Spleen (tissue), 11 donors: ENCODE measurements at regions not wholly inside any gene's neighbourhood (a gene's known extent, or its start where the extent isn't known, plus 50 kb on each side); places are given as distances from the start of the nearest gene placed in this dataset.

Source experiments
- DNase-seq: peaks from one replicate; pipeline ENCODE4 v3.0.0-alpha.2; 2020
- H3K27ac ChIP-seq, 8 donors: fragments of 200-600 bp; sonication (generic) in 7 of 8; 1 replicate in 4 of 8; 2 replicates in 4 of 8; pipeline versions ENCODE4 v1.5.0 to v1.8.0; 2016 to 2021; ENCODE audit warnings: inconsistent platforms in 4 of 8, mild to moderate bottlenecking in 4 of 8, moderate library complexity in 1 of 8
- H3K27me3 ChIP-seq, 7 donors: fragments of 200-600 bp; sonication (generic) in 6 of 7; replicated peaks in 1 of 7; 1 replicate in 4 of 7; 2 replicates in 3 of 7; pipeline versions ENCODE4 v1.5.0 to v1.8.0; 2016 to 2021; ENCODE audit warnings: inconsistent platforms in 3 of 7, mild to moderate bottlenecking in 1 of 7
- H3K36me3 ChIP-seq, 6 donors: fragments of 200-600 bp; sonication (generic) in 5 of 6; 1 replicate in 4 of 6; 2 replicates in 2 of 6; pipeline versions ENCODE4 v1.5.0 to v1.8.0; 2016 to 2021; ENCODE audit warnings: inconsistent platforms in 2 of 6
- H3K4me1 ChIP-seq, 6 donors: fragments of 200-600 bp; sonication (generic) in 5 of 6; 1 replicate in 3 of 6; 2 replicates in 3 of 6; pipeline versions ENCODE4 v1.5.0 to v1.8.0; 2016 to 2021; ENCODE audit warnings: inconsistent platforms in 3 of 6
- H3K4me3 ChIP-seq, 8 donors: fragments of 200-600 bp; sonication (generic) in 7 of 8; 1 replicate in 4 of 8; 2 replicates in 4 of 8; pipeline versions ENCODE4 v1.5.0 to v1.8.0; 2016 to 2021; ENCODE audit warnings: inconsistent platforms in 4 of 8, mild to moderate bottlenecking in 4 of 8, moderate library complexity in 2 of 8
- H3K9me3 ChIP-seq, 8 donors: fragments of 200-600 bp; sonication (generic) in 7 of 8; 1 replicate in 4 of 8; 2 replicates in 4 of 8; pipeline versions ENCODE4 v1.5.0 to v1.8.0; 2016 to 2021; ENCODE audit warnings: inconsistent platforms in 4 of 8
- POLR2A ChIP-seq, 3 donors: fragments of 450-650 bp; IDR thresholded peaks; one replicate each; pipeline ENCODE4 v1.5.1; 2017; ENCODE audit warnings: antibody characterized with exemption in 3 of 3, mild to moderate bottlenecking in 1 of 3
- POLR2AphosphoS5 ChIP-seq, 3 donors: sonication (generic); formaldehyde crosslinking; IDR thresholded peaks; one replicate each; pipeline ENCODE4 v1.5.1; 2017; ENCODE audit warnings: antibody characterized with exemption in 3 of 3
- WGBS, 5 donors: extraction: QIAGEN DNeasy Blood & Tissue Kit in 3 of 5; methylation state at CpG; one replicate each; pipeline versions ENCODE4 v1.1.5 to v1.1.7; 2013 to 2018; 5-methylcytosine and 5-hydroxymethylcytosine counted together
- intact Hi-C: fragments of 100-400 bp; cut with DNase I; formaldehyde crosslinking; loops from one replicate; pipeline ENCODE4 v1.15.0; 2023; ENCODE audit warnings: low total_unique reads
- TF ChIP-seq, protein P1 (sequence below), 11 experiments: fragments of 200-600 bp in 7 of 11; fragments of 450-650 bp in 4 of 11; sonication (generic) in 4 of 11; IDR thresholded peaks in 8 of 11; conservative IDR thresholded peaks in 3 of 11; 1 replicate in 7 of 11; 2 replicates in 4 of 11; pipeline versions ENCODE4 v1.4.0 to v1.8.0; 2016 to 2021; ENCODE audit warnings: antibody characterized with exemption in 11 of 11, inconsistent platforms in 4 of 11, mild to moderate bottlenecking in 1 of 11
- donor health status: healthy with polysubstance abuse.
- donor health status: DM: no; HTN: no; CAD: no; lungs with moderate emphysema.
- donor health status: DM: no; HTN: no; CAD: no.
- donor health status: Bipolar disorder and iron deficiency.
- donor health status: healthy.
- donor health status: DM: no; HTN: no; CAD: no.
- donor health status: DM: yes; HTN: yes; CAD: no.

DNA sequence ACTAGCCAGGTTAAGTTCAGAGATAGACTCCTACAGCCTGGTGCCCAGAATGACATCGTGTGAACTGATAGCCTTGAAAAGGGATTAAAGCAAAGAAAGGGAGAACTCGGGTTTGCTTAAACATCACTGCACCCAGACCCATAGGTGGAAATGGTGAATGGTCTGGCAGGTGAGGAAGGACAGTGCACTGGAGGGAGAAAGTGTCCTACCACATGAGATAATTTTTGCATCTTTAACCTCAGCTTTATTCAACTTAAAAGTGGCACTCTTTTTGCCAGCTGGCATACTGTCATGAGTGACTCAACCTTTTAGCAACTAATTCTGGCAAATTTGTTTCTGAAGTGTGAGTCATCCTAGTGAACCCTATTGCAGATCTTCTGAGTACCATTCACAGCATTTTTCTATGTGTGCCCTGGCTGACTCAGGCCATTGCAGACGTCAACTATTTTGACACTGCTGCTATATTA is 53.0 kb upstream of the DAPP1 start:
- intact Hi-C loops = no loop called here

DNA sequence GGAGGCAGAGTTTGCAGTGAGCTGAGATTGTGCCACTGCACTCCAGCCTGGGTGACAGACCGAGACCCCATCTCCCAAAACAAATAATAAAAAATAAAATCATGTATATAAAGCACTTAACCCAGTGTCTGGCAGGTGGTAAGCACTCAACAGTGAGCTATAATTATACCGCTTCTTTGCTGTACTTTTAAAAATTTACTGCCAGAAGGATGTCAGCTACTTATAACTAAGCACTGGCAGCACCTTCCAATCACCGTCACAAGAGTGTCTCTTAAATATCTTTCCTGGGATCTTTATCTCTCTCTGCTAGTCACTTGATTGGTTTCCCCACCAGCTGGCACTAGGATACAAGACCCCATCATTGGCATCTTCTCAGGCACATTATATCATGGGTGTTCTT is 53.9 kb upstream of the DAPP1 start:
- WGBS, 5 donors = 87 to 99% (median 89%) methylated on average over 3 of the region's 3 CpGs
- Histone ChIP-seq H3K4me1 (no peaks in the 10 kb centered on the region), H3K9me3 (peaks cover 0 to 13% (median 8%) of the 10 kb centered on the region in 8 donors), H3K36me3 (no peaks in the 10 kb centered on the region), H3K27ac (no peak overlapping the region), H3K27me3 (no peaks in the 10 kb centered on the region), H3K4me3 (no peak overlapping the region)
- DNase-seq = no peak
- TF ChIP-seq POLR2A (IDR thresholded peaks at IDR 0.05) (no peak), POLR2AphosphoS5 (IDR thresholded peaks at IDR 0.05) (no peak)
- TF ChIP-seq, protein P1, sequence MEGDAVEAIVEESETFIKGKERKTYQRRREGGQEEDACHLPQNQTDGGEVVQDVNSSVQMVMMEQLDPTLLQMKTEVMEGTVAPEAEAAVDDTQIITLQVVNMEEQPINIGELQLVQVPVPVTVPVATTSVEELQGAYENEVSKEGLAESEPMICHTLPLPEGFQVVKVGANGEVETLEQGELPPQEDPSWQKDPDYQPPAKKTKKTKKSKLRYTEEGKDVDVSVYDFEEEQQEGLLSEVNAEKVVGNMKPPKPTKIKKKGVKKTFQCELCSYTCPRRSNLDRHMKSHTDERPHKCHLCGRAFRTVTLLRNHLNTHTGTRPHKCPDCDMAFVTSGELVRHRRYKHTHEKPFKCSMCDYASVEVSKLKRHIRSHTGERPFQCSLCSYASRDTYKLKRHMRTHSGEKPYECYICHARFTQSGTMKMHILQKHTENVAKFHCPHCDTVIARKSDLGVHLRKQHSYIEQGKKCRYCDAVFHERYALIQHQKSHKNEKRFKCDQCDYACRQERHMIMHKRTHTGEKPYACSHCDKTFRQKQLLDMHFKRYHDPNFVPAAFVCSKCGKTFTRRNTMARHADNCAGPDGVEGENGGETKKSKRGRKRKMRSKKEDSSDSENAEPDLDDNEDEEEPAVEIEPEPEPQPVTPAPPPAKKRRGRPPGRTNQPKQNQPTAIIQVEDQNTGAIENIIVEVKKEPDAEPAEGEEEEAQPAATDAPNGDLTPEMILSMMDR (IDR thresholded peaks at IDR 0.05 in 8 of 11, conservative IDR thresholded peaks at IDR 0.05 in 3 of 11) = no peak
- intact Hi-C loops = no loop called here

More for the DNA sequence above, 53.0 kb upstream of the DAPP1 start:
- H3K4me3 ChIP-seq = no peak overlapping the region
- DNase-seq = no peak
- peaks cover 0 to 13% (median 8%) of the 10 kb centered on the region in 8 donors for H3K9me3 ChIP-seq
- H3K27ac ChIP-seq = no peak overlapping the region
- no peaks in the 10 kb centered on the region for H3K4me1 ChIP-seq
- no peaks in the 10 kb centered on the region for H3K27me3 ChIP-seq
- H3K36me3 ChIP-seq = no peaks in the 10 kb centered on the region
- WGBS, 5 donors = 62 to 76% (median 73%) methylated on average over 3 of the region's 3 CpGs
- TF ChIP-seq POLR2AphosphoS5 (IDR thresholded peaks at IDR 0.05) = no peak

DNA sequence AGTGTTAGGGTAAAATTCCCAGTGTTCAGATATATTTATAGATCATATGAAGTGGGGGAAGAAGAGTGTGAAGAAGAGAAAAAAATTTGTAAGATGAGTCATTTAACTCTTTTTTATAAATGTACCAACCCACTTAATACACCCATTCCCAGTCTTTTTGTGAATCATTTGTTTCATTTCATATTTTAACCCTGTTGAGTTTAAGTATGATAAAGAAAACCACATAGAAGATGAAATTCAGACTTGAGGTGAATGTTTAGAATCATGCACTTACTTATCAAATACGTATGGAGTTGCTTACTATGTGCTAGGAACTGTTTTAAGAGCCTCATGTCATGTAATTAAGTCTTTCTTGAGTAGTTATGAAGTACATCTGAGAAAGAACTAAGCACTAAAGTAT is 56.6 kb upstream of the DAPP1 start:
- Histone ChIP-seq H3K9me3 (peaks cover 0 to 10% (median 5%) of the 10 kb centered on the region in 8 donors), H3K36me3 (no peaks in the 10 kb centered on the region), H3K4me3 (no peak overlapping the region), H3K4me1 (no peaks in the 10 kb centered on the region), H3K27ac (no peak overlapping the region), H3K27me3 (no peaks in the 10 kb centered on the region)
- no peak for DNase-seq
- no peak for TF ChIP-seq POLR2A (IDR thresholded peaks at IDR 0.05)
- TF ChIP-seq, protein P1 (IDR thresholded peaks at IDR 0.05 in 8 of 11, conservative IDR thresholded peaks at IDR 0.05 in 3 of 11) = no peak
- TF ChIP-seq POLR2AphosphoS5 (IDR thresholded peaks at IDR 0.05) = no peak
- intact Hi-C loops = no loop called here
- 44 to 73% (median 63%) methylated on average over 1 of the region's 1 CpG for WGBS, 5 donors

DNA sequence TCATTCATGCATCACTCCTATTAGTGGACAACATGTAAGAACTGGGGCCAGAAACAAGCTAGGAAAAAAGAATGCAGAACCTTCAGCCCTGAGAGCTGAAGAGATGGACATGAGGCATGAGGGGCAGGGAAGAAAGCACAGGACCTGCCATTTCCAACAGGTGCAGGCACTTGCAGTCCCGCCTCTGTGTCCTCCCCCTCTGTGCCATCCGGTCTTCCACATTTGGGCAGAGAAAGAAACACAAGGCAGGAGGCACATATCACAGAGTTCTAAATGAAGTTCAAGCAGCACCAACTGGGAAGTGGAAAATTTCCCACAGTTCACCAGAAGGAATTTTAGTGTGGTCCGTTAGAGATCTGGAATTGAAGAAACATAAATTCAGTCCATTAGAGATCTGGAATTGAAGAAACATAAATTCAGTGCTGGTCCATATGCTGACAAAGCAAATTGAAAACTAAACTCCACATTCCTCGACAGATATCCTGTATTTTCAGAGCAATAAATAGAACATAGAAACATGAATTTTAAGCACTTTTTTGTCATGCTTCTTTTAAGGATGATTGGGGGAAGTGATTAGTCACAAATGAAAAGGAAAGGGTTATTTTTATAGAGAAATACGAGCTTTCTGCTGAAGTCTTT is 57.2 kb upstream of the DAPP1 start:
- Histone ChIP-seq H3K27me3 (no peaks in the 10 kb centered on the region), H3K9me3 (peaks cover 0 to 6% (median under 1%) of the 10 kb centered on the region in 8 donors), H3K4me1 (no peaks in the 10 kb centered on the region), H3K36me3 (no peaks in the 10 kb centered on the region), H3K4me3 (no peak overlapping the region), H3K27ac (no peak overlapping the region)
- 52 to 68% (median 60%) methylated on average over 5 of the region's 5 CpGs for WGBS, 5 donors
- DNase-seq = no peak
- TF ChIP-seq POLR2AphosphoS5 (IDR thresholded peaks at IDR 0.05) = no peak
- TF ChIP-seq, protein P1 (IDR thresholded peaks at IDR 0.05 in 8 of 11, conservative IDR thresholded peaks at IDR 0.05 in 3 of 11) = no peak
- intact Hi-C loops = no loop called here
